BLaER1 treated with 17β-estradiol and CSF1 and Interleukin-3, amounts not matched to agents 10 nM and 100 nM (cell line): ENCODE measurements at regions not wholly inside any gene's neighbourhood (a gene's known extent, or its start where the extent isn't known, plus 50 kb on each side); places are given as distances from the start of the nearest gene placed in this dataset.

Experiments used
- H3K27ac ChIP-seq, 11 experiments: shearing (Covaris generic); formaldehyde crosslinking; 2 replicates each; pipeline ENCODE4 v1.8.1; 2022
- H3K27me3 ChIP-seq, 11 experiments: shearing (Covaris generic); formaldehyde crosslinking; 2 replicates each; pipeline ENCODE4 v1.8.1; 2022
- H3K36me3 ChIP-seq, 11 experiments: shearing (Covaris generic); formaldehyde crosslinking; 2 replicates each; pipeline ENCODE4 v1.8.1; 2022
- H3K4me1 ChIP-seq, 10 experiments: shearing (Covaris generic); formaldehyde crosslinking; 2 replicates each; pipeline ENCODE4 v1.8.1; 2022
- H3K4me2 ChIP-seq, 11 experiments: shearing (Covaris generic); formaldehyde crosslinking; 2 replicates each; pipeline ENCODE4 v1.8.1; 2022
- H3K4me3 ChIP-seq, 10 experiments: shearing (Covaris generic); formaldehyde crosslinking; 2 replicates each; pipeline ENCODE4 v1.8.1; 2022
- H3K9ac ChIP-seq, 11 experiments: shearing (Covaris generic); formaldehyde crosslinking; 2 replicates each; pipeline ENCODE4 v1.8.1; 2022
- H3K9me3 ChIP-seq, 11 experiments: shearing (Covaris generic); formaldehyde crosslinking; replicated peaks in 1 of 11; 2 replicates each; pipeline ENCODE4 v1.8.1; 2022
- H4K20me1 ChIP-seq, 11 experiments: shearing (Covaris generic); formaldehyde crosslinking; 2 replicates each; pipeline ENCODE4 v1.8.1; 2022
- Cebpa-rat ChIP-seq, 11 experiments: shearing (Covaris generic); IDR thresholded peaks; 2 replicates each; pipeline ENCODE4 v1.8.1; 2022

DNA sequence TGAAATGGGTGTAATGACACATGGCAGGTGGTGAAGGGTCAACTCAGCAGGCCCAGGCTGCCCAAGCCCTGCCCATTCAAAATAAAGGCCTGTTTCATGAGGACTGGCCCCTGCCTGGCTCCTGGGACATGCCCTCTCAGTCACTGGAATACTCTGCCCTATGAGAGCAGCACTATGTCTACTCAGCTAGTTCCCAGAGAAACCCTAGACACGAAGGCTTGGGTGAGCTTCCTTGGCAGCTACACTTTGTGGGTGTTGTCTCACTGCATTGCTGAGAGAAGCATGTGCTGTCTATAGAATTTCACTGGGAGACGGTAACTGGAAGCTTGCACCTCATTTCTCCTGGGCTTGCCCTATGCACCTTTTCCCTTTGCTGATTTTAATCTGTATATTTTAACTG is 752.8 kb downstream of the LIG4 start:
- no peaks in the 10 kb centered on the region for H3K27me3 ChIP-seq
- H4K20me1 ChIP-seq: peaks cover 0 to 3% (median 0%) of the 10 kb centered on the region in 11 experiments; a peak in 1 of 22 replicates
- no peak overlapping the region for H3K4me3 ChIP-seq
- no peak overlapping the region for H3K9ac ChIP-seq
- H3K4me2 ChIP-seq: no peak overlapping the region
- peaks cover 0 to 11% (median 7%) of the 10 kb centered on the region in 11 experiments; a peak in 9 of 22 replicates for H3K9me3 ChIP-seq
- no peak overlapping the region for H3K27ac ChIP-seq
- H3K36me3 ChIP-seq: no peaks in the 10 kb centered on the region
- no peak for TF ChIP-seq Cebpa-rat (IDR thresholded peaks at IDR 0.05)
- H3K4me1 ChIP-seq: no peaks in the 10 kb centered on the region

DNA sequence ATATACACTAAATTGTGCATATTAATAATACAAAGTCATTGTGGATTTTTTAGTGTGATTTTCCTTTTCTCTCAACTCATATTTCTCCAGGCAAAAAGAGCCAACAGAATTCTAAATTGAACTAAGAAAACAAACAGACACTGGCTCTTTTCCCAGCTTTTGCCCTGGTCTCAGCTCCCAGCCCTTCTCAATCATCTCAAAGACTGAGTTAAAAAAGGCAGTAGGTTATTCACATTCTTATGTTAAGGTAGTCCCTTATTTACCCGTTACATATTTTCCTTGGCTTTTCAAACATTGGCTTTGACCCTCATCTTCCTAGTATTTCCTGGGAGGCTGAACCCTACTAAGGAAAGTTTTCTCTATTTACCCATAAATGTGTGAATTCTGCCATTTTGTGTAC is 753.6 kb downstream of the LIG4 start:
- Histone ChIP-seq H3K4me1 (no peaks in the 10 kb centered on the region), H3K27me3 (no peaks in the 10 kb centered on the region), H3K9ac (no peak overlapping the region), H3K4me3 (no peak overlapping the region), H3K36me3 (no peaks in the 10 kb centered on the region), H3K9me3 (peaks cover 0 to 11% (median 7%) of the 10 kb centered on the region in 11 experiments; a peak in 9 of 22 replicates), H4K20me1 (peaks cover 0 to 3% (median 0%) of the 10 kb centered on the region in 11 experiments; a peak in 1 of 22 replicates), H3K27ac (no peak overlapping the region), H3K4me2 (no peak overlapping the region)
- no peak for TF ChIP-seq Cebpa-rat (IDR thresholded peaks at IDR 0.05)

DNA sequence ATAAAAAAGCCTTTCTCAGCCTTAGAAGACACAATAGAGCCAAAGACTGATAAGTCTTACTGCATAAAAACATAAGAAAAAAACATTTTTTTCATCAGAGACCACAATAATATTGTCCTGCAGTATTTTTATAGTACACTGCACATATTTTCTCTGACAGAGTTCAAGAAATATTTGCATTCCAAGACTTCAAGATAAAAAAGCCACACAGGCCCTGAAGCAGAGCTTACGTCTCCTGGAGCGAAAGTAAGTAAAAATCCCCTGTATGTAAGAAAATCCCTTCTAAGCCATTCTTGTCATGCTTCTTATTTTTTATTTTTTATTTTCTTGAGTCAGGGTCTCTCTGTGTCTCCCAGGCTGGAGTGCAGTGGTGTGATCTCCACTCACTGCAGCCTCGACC is 755.9 kb downstream of the LIG4 start:
- no peak for TF ChIP-seq Cebpa-rat (IDR thresholded peaks at IDR 0.05)
- Histone ChIP-seq H4K20me1 (peaks cover 0 to 3% (median 0%) of the 10 kb centered on the region in 11 experiments; a peak in 1 of 22 replicates), H3K9me3 (peaks cover 0 to 3% (median 0%) of the 10 kb centered on the region in 11 experiments; a peak in 1 of 22 replicates), H3K4me1 (no peaks in the 10 kb centered on the region), H3K4me2 (no peak overlapping the region), H3K27ac (no peak overlapping the region), H3K9ac (no peak overlapping the region), H3K4me3 (no peak overlapping the region), H3K27me3 (no peaks in the 10 kb centered on the region), H3K36me3 (no peaks in the 10 kb centered on the region)

DNA sequence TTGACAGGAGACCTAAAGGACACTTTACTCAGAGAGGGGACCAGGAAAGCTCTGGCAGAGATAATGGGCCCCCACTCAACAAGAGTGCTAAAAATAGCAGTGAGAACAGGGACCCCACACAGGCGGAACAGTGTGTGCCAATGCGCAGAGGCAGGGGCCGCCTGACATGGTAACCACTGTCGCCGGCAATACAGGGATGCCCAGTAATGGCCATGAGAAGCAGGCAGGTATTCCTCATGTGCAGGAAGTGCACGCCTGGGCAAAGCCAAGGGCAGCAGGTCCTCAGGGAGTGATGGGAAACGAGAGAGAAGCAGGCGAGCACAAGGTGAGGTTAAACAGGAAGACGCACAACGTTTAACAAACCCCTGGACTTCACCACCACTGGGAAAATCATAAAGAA is 757.1 kb downstream of the LIG4 start:
- no peak overlapping the region for H3K4me2 ChIP-seq
- no peak overlapping the region for H3K9ac ChIP-seq
- peaks cover 0 to 3% (median 0%) of the 10 kb centered on the region in 11 experiments; a peak in 1 of 22 replicates for H4K20me1 ChIP-seq

DNA sequence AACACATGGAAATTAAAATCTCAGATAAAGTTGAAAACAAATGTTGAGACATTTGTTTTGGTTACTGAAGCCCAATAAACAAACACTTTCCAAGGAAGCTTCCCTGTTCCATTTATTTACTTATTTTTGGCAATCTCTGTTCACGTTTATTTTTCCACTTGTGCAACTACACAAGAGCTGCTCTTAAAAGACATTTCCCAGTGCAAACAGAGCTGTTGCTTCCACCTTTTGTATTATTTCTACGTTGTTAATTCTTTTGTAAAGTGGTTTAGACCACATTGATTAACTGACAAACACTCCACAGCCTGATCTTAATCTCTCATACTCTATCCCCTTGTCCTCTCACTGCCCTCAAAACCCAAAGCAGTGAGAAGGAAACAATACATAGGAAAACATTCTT is 757.6 kb downstream of the LIG4 start:
- no peak overlapping the region for H3K4me3 ChIP-seq
- no peaks in the 10 kb centered on the region for H3K4me1 ChIP-seq
- H3K27me3 ChIP-seq: no peaks in the 10 kb centered on the region
- H3K4me2 ChIP-seq: no peak overlapping the region
- H4K20me1 ChIP-seq: peaks cover 0 to 3% (median 0%) of the 10 kb centered on the region in 11 experiments; a peak in 1 of 22 replicates
- H3K36me3 ChIP-seq: no peaks in the 10 kb centered on the region
- no peak overlapping the region for H3K9ac ChIP-seq
- peaks cover 10 to 20% (median 17%) of the 10 kb centered on the region in 11 experiments for H3K9me3 ChIP-seq
- TF ChIP-seq Cebpa-rat (IDR thresholded peaks at IDR 0.05): no peak
- no peak overlapping the region for H3K27ac ChIP-seq

More for the DNA sequence above, 757.1 kb downstream of the LIG4 start:
- TF ChIP-seq Cebpa-rat (IDR thresholded peaks at IDR 0.05): no peak
- Histone ChIP-seq H3K4me3 (no peak overlapping the region), H3K27me3 (no peaks in the 10 kb centered on the region), H3K4me1 (no peaks in the 10 kb centered on the region), H3K27ac (no peak overlapping the region), H3K36me3 (no peaks in the 10 kb centered on the region), H3K9me3 (peaks cover 4 to 15% (median 11%) of the 10 kb centered on the region in 11 experiments)

DNA sequence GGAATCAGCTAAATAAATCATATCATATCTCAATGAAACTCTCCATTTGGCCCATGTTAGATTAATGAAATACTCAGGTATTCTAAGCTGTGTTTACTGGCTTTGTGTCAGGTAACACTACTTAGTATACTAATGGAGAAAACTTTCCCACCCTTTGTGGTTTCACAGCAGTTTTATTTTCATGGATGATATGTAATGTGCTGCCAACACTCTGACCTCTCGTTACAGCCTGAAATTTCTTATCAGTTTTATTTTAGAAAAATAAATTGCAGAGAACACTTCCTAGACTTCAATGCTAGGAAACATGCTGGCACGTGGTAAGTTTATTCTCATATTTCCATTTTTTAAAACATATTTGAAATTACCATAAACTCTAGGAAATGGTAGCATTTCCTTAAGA is 758.9 kb downstream of the LIG4 start:
- Histone ChIP-seq H3K27me3 (no peaks in the 10 kb centered on the region), H4K20me1 (peaks cover 0 to 3% (median 0%) of the 10 kb centered on the region in 11 experiments; a peak in 1 of 22 replicates), H3K4me1 (no peaks in the 10 kb centered on the region), H3K4me2 (no peak overlapping the region), H3K36me3 (no peaks in the 10 kb centered on the region), H3K4me3 (no peak overlapping the region), H3K9ac (no peak overlapping the region), H3K27ac (no peak overlapping the region), H3K9me3 (peaks cover 11 to 30% (median 21%) of the 10 kb centered on the region in 11 experiments)
- TF ChIP-seq Cebpa-rat (IDR thresholded peaks at IDR 0.05): no peak

DNA sequence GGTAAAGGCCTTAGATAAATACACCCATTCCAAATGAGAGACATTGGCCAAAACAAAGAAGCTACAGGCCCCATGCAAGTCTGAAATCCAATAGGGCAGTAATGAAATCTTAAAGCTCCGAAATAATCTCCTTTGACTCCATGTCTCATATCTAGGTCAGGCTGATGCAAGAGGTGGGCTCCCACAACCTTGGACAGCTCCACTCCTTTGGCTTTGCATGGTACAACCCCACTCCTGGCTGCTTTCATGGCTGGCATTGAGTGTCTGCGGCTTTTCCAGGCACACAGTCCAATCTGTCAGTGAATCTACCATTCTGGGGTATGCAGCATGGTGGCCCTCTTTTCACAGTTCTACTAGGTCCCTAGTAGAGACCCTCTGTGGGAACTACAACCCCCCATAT is 762.5 kb downstream of the LIG4 start:
- H3K27me3 ChIP-seq: no peaks in the 10 kb centered on the region

DNA sequence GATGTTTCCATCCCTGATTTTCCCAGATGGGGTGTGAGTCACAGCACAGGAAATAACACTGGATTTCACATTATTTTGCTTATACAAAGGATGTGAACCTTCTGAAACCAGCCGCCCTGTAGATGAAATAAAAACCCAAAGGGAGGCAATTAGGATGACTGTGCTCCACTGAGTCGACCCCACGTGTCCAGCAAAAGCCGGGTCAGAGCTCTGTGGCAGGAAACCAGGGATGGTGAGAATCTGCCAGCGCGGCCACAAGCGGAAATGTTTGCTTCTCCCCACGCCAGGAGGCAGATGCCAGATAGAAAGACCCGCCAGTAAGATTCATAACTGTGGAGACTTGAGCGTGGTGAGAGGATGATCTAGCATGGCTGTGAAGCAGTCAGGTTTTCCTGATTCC is 764.4 kb downstream of the LIG4 start:
- Histone ChIP-seq H3K9me3 (peaks cover 11 to 30% (median 21%) of the 10 kb centered on the region in 11 experiments), H4K20me1 (no peaks in the 10 kb centered on the region), H3K27ac (no peak overlapping the region), H3K36me3 (no peaks in the 10 kb centered on the region), H3K4me1 (no peaks in the 10 kb centered on the region), H3K4me3 (no peak overlapping the region), H3K9ac (no peak overlapping the region), H3K4me2 (no peak overlapping the region), H3K27me3 (no peaks in the 10 kb centered on the region)
- no peak for TF ChIP-seq Cebpa-rat (IDR thresholded peaks at IDR 0.05)

More for the DNA sequence above, 762.5 kb downstream of the LIG4 start:
- no peak overlapping the region for H3K4me3 ChIP-seq
- no peaks in the 10 kb centered on the region for H4K20me1 ChIP-seq
- H3K4me2 ChIP-seq: no peak overlapping the region
- no peak for TF ChIP-seq Cebpa-rat (IDR thresholded peaks at IDR 0.05)
- H3K27ac ChIP-seq: no peak overlapping the region
- no peaks in the 10 kb centered on the region for H3K36me3 ChIP-seq
- H3K4me1 ChIP-seq: no peaks in the 10 kb centered on the region
- H3K9ac ChIP-seq: no peak overlapping the region
- peaks cover 11 to 30% (median 21%) of the 10 kb centered on the region in 11 experiments for H3K9me3 ChIP-seq

DNA sequence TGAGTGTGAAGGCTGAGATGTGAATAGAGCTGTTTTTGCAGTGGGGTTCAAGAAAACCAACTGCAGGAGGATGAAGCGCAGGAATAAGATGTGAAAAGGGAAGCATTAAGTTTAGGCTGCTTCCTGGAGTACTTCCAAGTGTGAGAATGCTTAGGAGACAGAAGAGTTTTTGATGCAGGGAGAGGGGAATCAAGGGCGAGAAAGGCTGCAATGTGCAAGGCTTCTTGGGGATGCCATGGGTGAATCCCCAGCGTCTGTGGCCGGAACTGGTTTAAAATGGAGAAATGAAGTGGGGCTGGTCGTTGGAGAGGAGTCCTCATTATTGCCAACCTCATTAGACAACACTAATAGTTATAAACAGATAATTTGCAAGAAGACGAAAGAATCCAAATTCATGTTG is 764.9 kb downstream of the LIG4 start:
- H4K20me1 ChIP-seq: no peaks in the 10 kb centered on the region
- H3K9me3 ChIP-seq: peaks cover 11 to 30% (median 21%) of the 10 kb centered on the region in 11 experiments
- H3K4me1 ChIP-seq: no peaks in the 10 kb centered on the region
- no peak overlapping the region for H3K9ac ChIP-seq
- no peaks in the 10 kb centered on the region for H3K36me3 ChIP-seq
- H3K27me3 ChIP-seq: no peaks in the 10 kb centered on the region
- no peak overlapping the region for H3K27ac ChIP-seq
- no peak for TF ChIP-seq Cebpa-rat (IDR thresholded peaks at IDR 0.05)
- H3K4me3 ChIP-seq: no peak overlapping the region
- H3K4me2 ChIP-seq: no peak overlapping the region

DNA sequence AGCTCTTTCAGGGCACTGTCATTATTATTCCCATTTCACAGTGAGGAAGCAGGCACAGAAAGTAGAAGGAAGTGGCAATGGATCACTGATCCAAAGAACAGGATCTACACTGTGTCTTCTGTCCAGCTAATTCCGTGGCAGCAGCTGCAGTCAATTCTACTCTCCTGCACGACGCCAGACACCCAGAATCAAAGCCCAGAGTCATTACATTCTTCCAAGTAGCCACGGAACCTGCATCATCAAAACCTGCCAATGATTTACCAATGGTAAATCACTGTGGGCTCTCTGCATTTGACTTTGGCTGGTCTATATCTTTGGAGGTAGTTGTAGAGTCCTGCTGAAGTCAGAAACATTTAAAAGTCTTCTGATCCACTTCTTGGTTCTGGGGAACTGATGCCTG is 767.7 kb downstream of the LIG4 start:
- Histone ChIP-seq H3K4me1 (no peaks in the 10 kb centered on the region), H4K20me1 (no peaks in the 10 kb centered on the region), H3K27me3 (no peaks in the 10 kb centered on the region), H3K36me3 (no peaks in the 10 kb centered on the region), H3K27ac (no peak overlapping the region), H3K4me3 (no peak overlapping the region), H3K4me2 (no peak overlapping the region), H3K9me3 (peaks cover under 1 to 8% (median 4%) of the 10 kb centered on the region in 11 experiments; a peak in 15 of 22 replicates), H3K9ac (no peak overlapping the region)
- no peak for TF ChIP-seq Cebpa-rat (IDR thresholded peaks at IDR 0.05)
